ENCODE measurements at regions not wholly inside any gene's neighbourhood (a gene's known extent, or its start where the extent isn't known, plus 50 kb on each side); places are given as distances from the start of the nearest gene placed in this dataset.

DNA sequence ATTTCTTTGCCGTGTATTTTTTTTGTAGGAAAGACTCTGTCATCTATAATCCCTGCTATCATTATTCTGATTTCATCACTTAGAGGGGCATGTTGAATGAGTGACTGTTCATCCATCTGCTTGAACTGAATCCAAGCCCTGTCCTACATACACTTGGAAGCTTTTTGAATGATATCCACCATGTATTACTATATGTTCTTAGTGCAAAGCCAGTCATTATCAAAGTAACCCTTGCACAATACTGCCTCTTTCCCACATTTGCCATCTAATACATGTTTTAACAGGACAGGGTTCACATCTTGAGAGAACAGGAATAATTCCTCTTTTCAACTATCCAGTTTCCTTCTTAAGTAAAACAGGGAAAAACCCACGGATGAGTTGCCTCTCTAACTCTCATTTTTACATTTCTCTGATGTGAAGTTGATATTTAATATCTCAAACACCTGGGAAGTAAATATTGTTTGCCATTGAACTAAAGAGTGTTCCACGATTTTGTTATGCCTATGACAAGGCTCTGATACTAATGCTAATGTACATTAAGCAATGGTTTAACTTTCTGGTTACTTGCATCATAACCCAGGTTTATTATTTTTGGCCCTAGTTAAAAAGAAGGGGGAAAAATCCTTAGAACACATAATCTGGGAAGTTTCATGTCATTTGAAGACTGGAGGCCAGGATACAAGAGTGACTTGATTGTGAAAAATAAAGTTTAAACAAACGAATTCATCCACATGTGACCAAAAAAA lies 103.7 kb upstream of the TARS1 start (continued):
- TF ChIP-seq, protein P1, sequence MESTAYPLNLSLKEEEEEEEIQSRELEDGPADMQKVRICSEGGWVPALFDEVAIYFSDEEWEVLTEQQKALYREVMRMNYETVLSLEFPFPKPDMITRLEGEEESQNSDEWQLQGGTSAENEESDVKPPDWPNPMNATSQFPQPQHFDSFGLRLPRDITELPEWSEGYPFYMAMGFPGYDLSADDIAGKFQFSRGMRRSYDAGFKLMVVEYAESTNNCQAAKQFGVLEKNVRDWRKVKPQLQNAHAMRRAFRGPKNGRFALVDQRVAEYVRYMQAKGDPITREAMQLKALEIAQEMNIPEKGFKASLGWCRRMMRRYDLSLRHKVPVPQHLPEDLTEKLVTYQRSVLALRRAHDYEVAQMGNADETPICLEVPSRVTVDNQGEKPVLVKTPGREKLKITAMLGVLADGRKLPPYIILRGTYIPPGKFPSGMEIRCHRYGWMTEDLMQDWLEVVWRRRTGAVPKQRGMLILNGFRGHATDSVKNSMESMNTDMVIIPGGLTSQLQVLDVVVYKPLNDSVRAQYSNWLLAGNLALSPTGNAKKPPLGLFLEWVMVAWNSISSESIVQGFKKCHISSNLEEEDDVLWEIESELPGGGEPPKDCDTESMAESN (CRISPR knock-in tag; conservative IDR thresholded peaks at IDR 0.05), result no peak
- TF ChIP-seq SP140L (CRISPR knock-in tag; IDR thresholded peaks at IDR 0.05; ENCODE audit: borderline replicate concordance), result no peak
- no peak for TF ChIP-seq DR1 (CRISPR knock-in tag; IDR thresholded peaks at IDR 0.05)
- TF ChIP-seq, protein P2, sequence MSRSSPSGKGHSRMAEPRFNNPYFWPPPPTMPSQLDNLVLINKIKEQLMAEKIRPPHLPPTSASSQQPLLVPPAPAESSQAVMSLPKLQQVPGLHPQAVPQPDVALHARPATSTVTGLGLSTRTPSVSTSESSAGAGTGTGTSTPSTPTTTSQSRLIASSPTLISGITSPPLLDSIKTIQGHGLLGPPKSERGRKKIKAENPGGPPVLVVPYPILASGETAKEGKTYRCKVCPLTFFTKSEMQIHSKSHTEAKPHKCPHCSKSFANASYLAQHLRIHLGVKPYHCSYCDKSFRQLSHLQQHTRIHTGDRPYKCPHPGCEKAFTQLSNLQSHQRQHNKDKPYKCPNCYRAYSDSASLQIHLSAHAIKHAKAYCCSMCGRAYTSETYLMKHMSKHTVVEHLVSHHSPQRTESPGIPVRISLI (CRISPR knock-in tag; IDR thresholded peaks at IDR 0.05; ENCODE audit: borderline replicate concordance), result no peak
- TF ChIP-seq, protein P3, sequence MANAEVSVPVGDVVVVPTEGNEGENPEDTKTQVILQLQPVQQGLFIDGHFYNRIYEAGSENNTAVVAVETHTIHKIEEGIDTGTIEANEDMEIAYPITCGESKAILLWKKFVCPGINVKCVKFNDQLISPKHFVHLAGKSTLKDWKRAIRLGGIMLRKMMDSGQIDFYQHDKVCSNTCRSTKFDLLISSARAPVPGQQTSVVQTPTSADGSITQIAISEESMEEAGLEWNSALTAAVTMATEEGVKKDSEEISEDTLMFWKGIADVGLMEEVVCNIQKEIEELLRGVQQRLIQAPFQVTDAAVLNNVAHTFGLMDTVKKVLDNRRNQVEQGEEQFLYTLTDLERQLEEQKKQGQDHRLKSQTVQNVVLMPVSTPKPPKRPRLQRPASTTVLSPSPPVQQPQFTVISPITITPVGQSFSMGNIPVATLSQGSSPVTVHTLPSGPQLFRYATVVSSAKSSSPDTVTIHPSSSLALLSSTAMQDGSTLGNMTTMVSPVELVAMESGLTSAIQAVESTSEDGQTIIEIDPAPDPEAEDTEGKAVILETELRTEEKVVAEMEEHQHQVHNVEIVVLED (CRISPR knock-in tag; IDR thresholded peaks at IDR 0.05; ENCODE audit: borderline replicate concordance), result no peak
- TF ChIP-seq ZEB1 (IDR thresholded peaks at IDR 0.05; ENCODE audit: insufficient replicate concordance, low read depth), result no peak

DNA sequence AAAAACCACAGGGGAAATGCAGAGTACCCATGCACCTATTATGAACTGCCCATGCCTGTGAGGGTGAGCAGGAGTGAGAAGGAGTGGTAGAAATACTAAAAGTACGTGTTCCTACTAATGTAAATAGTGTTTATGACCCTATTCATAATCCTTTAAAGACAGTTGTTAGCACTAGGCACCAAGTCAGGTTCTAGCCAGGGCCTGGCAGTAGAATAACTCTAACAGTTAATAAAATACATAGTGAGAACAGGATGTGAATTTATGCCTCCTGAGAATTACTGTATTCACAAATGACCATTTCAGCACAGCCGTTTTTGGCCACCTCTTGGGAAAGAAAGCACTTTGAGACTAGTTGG lies 103.2 kb upstream of the TARS1 start:
- Histone ChIP-seq H3K27ac (ENCODE audit: extremely low read length, insufficient read depth, low read length) (no peak overlapping the region), H3K9me3 (ENCODE audit: low read length) (no peaks in the 10 kb centered on the region), H2AFZ (ENCODE audit: low read length) (no peak overlapping the region), H4K20me1 (ENCODE audit: insufficient read depth, low read length) (no peaks in the 10 kb centered on the region), H3K79me2 (ENCODE audit: insufficient read depth, low read length) (no peaks in the 10 kb centered on the region), H3K4me1 (ENCODE audit: insufficient read depth, low read length) (no peaks in the 10 kb centered on the region), H3K36me3 (replicated peaks in 1 of 2; ENCODE audit: control insufficient read depth in 1 of 2, insufficient read depth in 2 of 2, low read length in 2 of 2) (no peaks in the 10 kb centered on the region), H3K4me2 (ENCODE audit: low read depth, low read length) (no peak overlapping the region), H3K27me3 (ENCODE audit: control insufficient read depth in 1 of 2, insufficient read depth in 2 of 2, low read length in 2 of 2) (no peaks in the 10 kb centered on the region), H3K9ac (ENCODE audit: insufficient read depth, low read depth, low read length) (no peak overlapping the region), H3K4me3 (replicated peaks in 1 of 3; ENCODE audit: insufficient read depth in 1 of 3, low read depth in 2 of 3, low read length in 3 of 3) (no peak overlapping the region)
- no peak for DNase-seq (ENCODE audit: low spot score)
- BruUV-seq (replicated peaks), result no TSS peak
- ATAC-seq, result no peak
- WGBS (ENCODE audit: low lambda C conversion rate), result 0% methylated on average over 2 of the region's 2 CpGs
- no peak for FAIRE-seq
- in situ Hi-C loops (cut with HindIII; ENCODE audit: extremely low pct_ligation_motif_present, low pct_unique_long_range_greater_than_20kb) (no loop called here), intact Hi-C loops (cut with micrococcal nuclease; ENCODE audit: unreplicated experiment) (no loop called here)
- CTCF ChIA-PET (ENCODE audit: low intra/inter-chr PET ratio, low total read pairs), result no interaction called here
- POLR2A ChIA-PET, result no interaction called here
- no peak for TF ChIP-seq ZNF572 (CRISPR knock-in tag; IDR thresholded peaks at IDR 0.05)
- TF ChIP-seq SRSF4 (IDR thresholded peaks at IDR 0.05; ENCODE audit: low read depth, low read length, poor library complexity, severe bottlenecking), result no peak
- TF ChIP-seq, protein P4, sequence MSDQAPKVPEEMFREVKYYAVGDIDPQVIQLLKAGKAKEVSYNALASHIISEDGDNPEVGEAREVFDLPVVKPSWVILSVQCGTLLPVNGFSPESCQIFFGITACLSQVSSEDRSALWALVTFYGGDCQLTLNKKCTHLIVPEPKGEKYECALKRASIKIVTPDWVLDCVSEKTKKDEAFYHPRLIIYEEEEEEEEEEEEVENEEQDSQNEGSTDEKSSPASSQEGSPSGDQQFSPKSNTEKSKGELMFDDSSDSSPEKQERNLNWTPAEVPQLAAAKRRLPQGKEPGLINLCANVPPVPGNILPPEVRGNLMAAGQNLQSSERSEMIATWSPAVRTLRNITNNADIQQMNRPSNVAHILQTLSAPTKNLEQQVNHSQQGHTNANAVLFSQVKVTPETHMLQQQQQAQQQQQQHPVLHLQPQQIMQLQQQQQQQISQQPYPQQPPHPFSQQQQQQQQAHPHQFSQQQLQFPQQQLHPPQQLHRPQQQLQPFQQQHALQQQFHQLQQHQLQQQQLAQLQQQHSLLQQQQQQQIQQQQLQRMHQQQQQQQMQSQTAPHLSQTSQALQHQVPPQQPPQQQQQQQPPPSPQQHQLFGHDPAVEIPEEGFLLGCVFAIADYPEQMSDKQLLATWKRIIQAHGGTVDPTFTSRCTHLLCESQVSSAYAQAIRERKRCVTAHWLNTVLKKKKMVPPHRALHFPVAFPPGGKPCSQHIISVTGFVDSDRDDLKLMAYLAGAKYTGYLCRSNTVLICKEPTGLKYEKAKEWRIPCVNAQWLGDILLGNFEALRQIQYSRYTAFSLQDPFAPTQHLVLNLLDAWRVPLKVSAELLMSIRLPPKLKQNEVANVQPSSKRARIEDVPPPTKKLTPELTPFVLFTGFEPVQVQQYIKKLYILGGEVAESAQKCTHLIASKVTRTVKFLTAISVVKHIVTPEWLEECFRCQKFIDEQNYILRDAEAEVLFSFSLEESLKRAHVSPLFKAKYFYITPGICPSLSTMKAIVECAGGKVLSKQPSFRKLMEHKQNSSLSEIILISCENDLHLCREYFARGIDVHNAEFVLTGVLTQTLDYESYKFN (CRISPR knock-in tag; conservative IDR thresholded peaks at IDR 0.05), result no peak
- no peak for TF ChIP-seq PCBP1 (IDR thresholded peaks at IDR 0.05; ENCODE audit: borderline replicate concordance, low read depth, low read length)
- no peak for TF ChIP-seq DPF2 (CRISPR knock-in tag; IDR thresholded peaks at IDR 0.05; ENCODE audit: borderline replicate concordance, low read depth)
- TF ChIP-seq ZNF383 (CRISPR knock-in tag; IDR thresholded peaks at IDR 0.05; ENCODE audit: borderline replicate concordance), result no peak
- TF ChIP-seq SRSF9 (IDR thresholded peaks at IDR 0.05; ENCODE audit: borderline replicate concordance, insufficient read depth, low read depth, low read length, poor library complexity, severe bottlenecking), result no peak
